ENCODE measurements at regions not wholly inside any gene's neighbourhood (a gene's known extent, or its start where the extent isn't known, plus 50 kb on each side); places are given as distances from the start of the nearest gene placed in this dataset.
"Not testable (repeated sequence)": the region's sequence is repeated elsewhere in the genome, so short reads cannot be mapped to it uniquely, and the experiment has no call there.

DNA sequence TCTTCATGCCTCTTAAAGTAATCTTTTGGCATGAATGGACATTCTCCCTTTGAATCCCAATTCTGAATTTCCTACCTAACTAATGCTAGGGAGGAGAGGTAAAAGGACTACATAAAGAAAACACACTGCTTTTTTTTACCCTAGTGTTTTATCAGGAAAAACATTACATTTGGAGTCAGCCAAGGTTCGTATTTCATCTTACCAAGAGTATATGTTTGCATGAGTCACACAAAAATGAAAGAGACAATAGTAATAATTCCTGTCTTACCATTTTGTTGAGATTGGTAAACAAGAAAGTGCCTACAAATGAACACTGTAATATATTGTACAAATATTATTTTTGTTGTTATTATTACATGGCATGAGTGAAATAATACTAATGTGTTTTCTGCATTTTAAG lies 112.9 kb upstream of the WARS2 start:
- Histone ChIP-seq H3K4me2 (ENCODE audit: low read depth, low read length, poor library complexity, severe bottlenecking) (no peak overlapping the region), H3K27me3 (ENCODE audit: insufficient read depth, low read length, poor library complexity, severe bottlenecking) (no peaks in the 10 kb centered on the region), H4K20me1 (ENCODE audit: insufficient read depth, low read length, poor library complexity, severe bottlenecking) (no peaks in the 10 kb centered on the region), H3K36me3 (ENCODE audit: insufficient read depth, low read length) (no peaks in the 10 kb centered on the region), H3K4me3 (ENCODE audit: low read length, poor library complexity, severe bottlenecking) (no peak overlapping the region), H3F3A (ENCODE audit: low read depth) (no peaks in the 10 kb centered on the region), H3K9me2 (replicated peaks; ENCODE audit: low read depth, low read length) (no peaks in the 10 kb centered on the region), H3K4me1 (ENCODE audit: insufficient read depth, low read length, poor library complexity, severe bottlenecking) (no peaks in the 10 kb centered on the region), H3K79me2 (ENCODE audit: insufficient read depth, low read length) (no peaks in the 10 kb centered on the region), H3K9ac (ENCODE audit: low read depth, low read length, poor library complexity, severe bottlenecking) (no peak overlapping the region), H3K9me3 (ENCODE audit: insufficient read depth, low read depth, low read length) (no peaks in the 10 kb centered on the region), H2AFZ (ENCODE audit: low read length) (no peak overlapping the region)
- no peak for TF ChIP-seq EZH2phosphoT487 (IDR thresholded peaks at IDR 0.05; ENCODE audit: borderline replicate concordance)
- TF ChIP-seq, protein P1, sequence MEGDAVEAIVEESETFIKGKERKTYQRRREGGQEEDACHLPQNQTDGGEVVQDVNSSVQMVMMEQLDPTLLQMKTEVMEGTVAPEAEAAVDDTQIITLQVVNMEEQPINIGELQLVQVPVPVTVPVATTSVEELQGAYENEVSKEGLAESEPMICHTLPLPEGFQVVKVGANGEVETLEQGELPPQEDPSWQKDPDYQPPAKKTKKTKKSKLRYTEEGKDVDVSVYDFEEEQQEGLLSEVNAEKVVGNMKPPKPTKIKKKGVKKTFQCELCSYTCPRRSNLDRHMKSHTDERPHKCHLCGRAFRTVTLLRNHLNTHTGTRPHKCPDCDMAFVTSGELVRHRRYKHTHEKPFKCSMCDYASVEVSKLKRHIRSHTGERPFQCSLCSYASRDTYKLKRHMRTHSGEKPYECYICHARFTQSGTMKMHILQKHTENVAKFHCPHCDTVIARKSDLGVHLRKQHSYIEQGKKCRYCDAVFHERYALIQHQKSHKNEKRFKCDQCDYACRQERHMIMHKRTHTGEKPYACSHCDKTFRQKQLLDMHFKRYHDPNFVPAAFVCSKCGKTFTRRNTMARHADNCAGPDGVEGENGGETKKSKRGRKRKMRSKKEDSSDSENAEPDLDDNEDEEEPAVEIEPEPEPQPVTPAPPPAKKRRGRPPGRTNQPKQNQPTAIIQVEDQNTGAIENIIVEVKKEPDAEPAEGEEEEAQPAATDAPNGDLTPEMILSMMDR (conservative IDR thresholded peaks at IDR 0.05; ENCODE audit: low read length), result no peak

DNA sequence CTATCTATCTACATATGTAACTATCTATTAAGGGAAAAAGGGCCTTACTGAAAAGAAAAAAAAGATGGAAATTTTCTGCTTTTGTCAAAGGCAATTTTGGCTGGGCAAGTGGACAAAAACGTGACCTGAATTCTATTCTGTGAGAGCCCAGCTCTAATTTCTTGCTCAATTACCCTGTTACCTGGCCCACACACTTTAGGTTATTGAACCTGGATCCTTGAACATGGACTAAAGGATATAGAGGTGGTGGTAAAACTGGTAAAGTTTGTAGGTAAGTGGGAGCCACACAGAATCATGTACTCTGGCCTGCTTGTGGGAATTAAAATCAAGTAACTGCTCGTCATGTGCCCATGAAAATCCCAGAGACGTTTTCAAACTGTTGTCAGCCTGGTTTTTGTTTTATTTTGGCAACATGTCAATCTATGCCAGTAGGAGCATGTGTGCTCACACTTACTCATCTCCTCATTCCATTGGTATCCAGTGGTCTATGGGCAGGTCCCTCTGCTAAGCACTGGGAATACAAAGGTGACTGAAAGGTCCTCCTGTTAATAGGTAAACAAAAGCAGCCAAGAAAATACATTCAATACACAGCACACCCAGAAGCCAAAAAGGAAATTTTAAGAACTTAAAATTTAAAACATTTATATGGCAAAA lies 113.7 kb upstream of the WARS2 start:
- no peak overlapping the region for H2AFZ ChIP-seq (ENCODE audit: low read length)
- no peaks in the 10 kb centered on the region for H3K9me2 ChIP-seq (replicated peaks; ENCODE audit: low read depth, low read length)
- H3K27me3 ChIP-seq (ENCODE audit: insufficient read depth, low read length, poor library complexity, severe bottlenecking), result no peaks in the 10 kb centered on the region
- TF ChIP-seq EZH2phosphoT487 (IDR thresholded peaks at IDR 0.05; ENCODE audit: borderline replicate concordance), result no peak
- TF ChIP-seq, protein P1 (conservative IDR thresholded peaks at IDR 0.05; ENCODE audit: low read length), result no peak
- H3K4me3 ChIP-seq (ENCODE audit: low read length, poor library complexity, severe bottlenecking), result no peak overlapping the region
- H3K79me2 ChIP-seq (ENCODE audit: insufficient read depth, low read length), result no peaks in the 10 kb centered on the region
- H3K36me3 ChIP-seq (ENCODE audit: insufficient read depth, low read length), result no peaks in the 10 kb centered on the region
- no peaks in the 10 kb centered on the region for H4K20me1 ChIP-seq (ENCODE audit: insufficient read depth, low read length, poor library complexity, severe bottlenecking)
- H3K9ac ChIP-seq (ENCODE audit: low read depth, low read length, poor library complexity, severe bottlenecking), result no peak overlapping the region
- no peaks in the 10 kb centered on the region for H3F3A ChIP-seq (ENCODE audit: low read depth)
- no peaks in the 10 kb centered on the region for H3K9me3 ChIP-seq (ENCODE audit: insufficient read depth, low read depth, low read length)
- no peak overlapping the region for H3K4me2 ChIP-seq (ENCODE audit: low read depth, low read length, poor library complexity, severe bottlenecking)
- no peaks in the 10 kb centered on the region for H3K4me1 ChIP-seq (ENCODE audit: insufficient read depth, low read length, poor library complexity, severe bottlenecking)

DNA sequence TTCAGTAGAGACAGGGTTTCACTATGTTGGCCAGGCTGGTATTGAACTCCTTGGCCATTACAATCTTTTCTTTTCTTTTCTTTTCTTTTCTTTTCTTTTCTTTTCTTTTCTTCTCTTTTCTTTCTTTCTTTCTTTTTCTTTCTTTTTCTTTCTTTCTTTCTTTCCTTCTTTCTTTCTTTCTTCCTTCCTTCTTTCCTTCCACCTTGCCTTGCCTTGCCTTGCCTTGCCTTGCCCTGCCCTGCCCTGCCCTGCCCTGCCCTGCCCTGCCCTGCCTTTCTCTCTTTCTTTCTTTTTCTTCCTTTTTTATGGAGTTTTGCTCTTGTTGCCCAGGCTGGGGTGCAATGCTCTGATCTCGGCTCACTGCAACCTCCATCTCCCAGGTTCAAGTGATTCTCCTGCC lies 112.5 kb upstream of the HAO2 start:
- H4K20me1 ChIP-seq (ENCODE audit: insufficient read depth, low read length, poor library complexity, severe bottlenecking); H3K27me3 ChIP-seq (ENCODE audit: insufficient read depth, low read length, poor library complexity, severe bottlenecking); H3K9me2 ChIP-seq (replicated peaks; ENCODE audit: low read depth, low read length); H3K4me2 ChIP-seq (ENCODE audit: low read depth, low read length, poor library complexity, severe bottlenecking); H2AFZ ChIP-seq (ENCODE audit: low read length); H3K4me1 ChIP-seq (ENCODE audit: insufficient read depth, low read length, poor library complexity, severe bottlenecking); H3F3A ChIP-seq (ENCODE audit: low read depth); H3K9ac ChIP-seq (ENCODE audit: low read depth, low read length, poor library complexity, severe bottlenecking); H3K4me3 ChIP-seq (ENCODE audit: low read length, poor library complexity, severe bottlenecking); H3K36me3 ChIP-seq (ENCODE audit: insufficient read depth, low read length); H3K79me2 ChIP-seq (ENCODE audit: insufficient read depth, low read length); H3K9me3 ChIP-seq (ENCODE audit: insufficient read depth, low read depth, low read length): not testable (repeated sequence)

DNA sequence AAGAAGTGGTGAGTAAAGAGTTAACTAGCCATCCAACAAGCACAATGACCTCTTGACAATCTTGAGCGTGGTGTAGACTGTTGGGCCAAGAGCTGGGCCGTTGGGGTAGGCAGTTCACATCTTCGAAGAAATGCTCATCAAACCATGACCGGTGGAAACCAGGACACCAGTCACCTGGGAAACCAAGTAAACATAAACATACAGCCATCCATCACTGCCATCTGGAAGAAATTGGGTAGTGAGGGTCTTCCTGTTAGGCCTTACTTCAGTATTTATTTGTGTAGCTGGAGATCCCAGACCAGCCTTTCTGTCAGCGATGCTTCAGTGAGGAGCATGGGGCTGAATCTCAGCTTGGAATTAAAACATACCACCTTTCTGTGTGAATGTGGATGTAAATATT lies 108.1 kb upstream of the HAO2 start:
- no peaks in the 10 kb centered on the region for H3K36me3 ChIP-seq (ENCODE audit: insufficient read depth, low read length)

More for the DNA sequence above, 108.1 kb upstream of the HAO2 start:
- TF ChIP-seq, protein P1 (conservative IDR thresholded peaks at IDR 0.05; ENCODE audit: low read length), result no peak
- no peak for TF ChIP-seq EZH2phosphoT487 (IDR thresholded peaks at IDR 0.05; ENCODE audit: borderline replicate concordance)
- no peak overlapping the region for H3K4me2 ChIP-seq (ENCODE audit: low read depth, low read length, poor library complexity, severe bottlenecking)
- no peaks in the 10 kb centered on the region for H3K4me1 ChIP-seq (ENCODE audit: insufficient read depth, low read length, poor library complexity, severe bottlenecking)
- H3K9ac ChIP-seq (ENCODE audit: low read depth, low read length, poor library complexity, severe bottlenecking), result no peak overlapping the region
- H4K20me1 ChIP-seq (ENCODE audit: insufficient read depth, low read length, poor library complexity, severe bottlenecking), result no peaks in the 10 kb centered on the region
- H3K9me3 ChIP-seq (ENCODE audit: insufficient read depth, low read depth, low read length), result no peaks in the 10 kb centered on the region
- H3K9me2 ChIP-seq (replicated peaks; ENCODE audit: low read depth, low read length), result no peaks in the 10 kb centered on the region
- H3F3A ChIP-seq (ENCODE audit: low read depth), result no peaks in the 10 kb centered on the region
- H3K79me2 ChIP-seq (ENCODE audit: insufficient read depth, low read length), result no peaks in the 10 kb centered on the region
- H3K27me3 ChIP-seq (ENCODE audit: insufficient read depth, low read length, poor library complexity, severe bottlenecking), result no peaks in the 10 kb centered on the region
- no peak overlapping the region for H2AFZ ChIP-seq (ENCODE audit: low read length)
- no peak overlapping the region for H3K4me3 ChIP-seq (ENCODE audit: low read length, poor library complexity, severe bottlenecking)

Data from Loucy (cell line).